Stimulated activated effector memory CD8-positive, alpha-beta T cell treated with anti-CD3 and anti-CD28 coated beads, Interleukin-12 subunit alpha, Interleukin-12 subunit beta, amount 100 ng/mL, for 72 hours (primary cell): ENCODE measurements at regions not wholly inside any gene's neighbourhood (a gene's known extent, or its start where the extent isn't known, plus 50 kb on each side); places are given as distances from the start of the nearest gene placed in this dataset.

ENCODE experiments used
- ATAC-seq: fragments of 150-1000 bp; cut with Tn5 transposase; 2 replicates; pipeline ENCODE4 v1.10.0; 2021
- DNase-seq, 2 donors: peaks; one replicate each; pipeline ENCODE4 v3.0.0; 2021 to 2022; ENCODE audit warnings: low spot score in 2 of 2
- H3K27ac Mint-ChIP-seq: one replicate; pipeline ENCODE4 v1.8.0; 2022; ENCODE audit warnings: mild to moderate bottlenecking, mixed read lengths
- H3K36me3 Mint-ChIP-seq: one replicate; pipeline ENCODE4 v1.8.0; 2022; ENCODE audit warnings: mild to moderate bottlenecking, mixed read lengths
- H3K4me1 Mint-ChIP-seq: one replicate; pipeline ENCODE4 v1.8.0; 2022; ENCODE audit warnings: mixed read lengths
- H3K4me3 Mint-ChIP-seq: one replicate; pipeline ENCODE4 v1.8.0; 2022; ENCODE audit warnings: mild to moderate bottlenecking, mixed read lengths
- H3K9me3 Mint-ChIP-seq: one replicate; pipeline ENCODE4 v1.8.0; 2022; ENCODE audit warnings: mixed read lengths

DNA sequence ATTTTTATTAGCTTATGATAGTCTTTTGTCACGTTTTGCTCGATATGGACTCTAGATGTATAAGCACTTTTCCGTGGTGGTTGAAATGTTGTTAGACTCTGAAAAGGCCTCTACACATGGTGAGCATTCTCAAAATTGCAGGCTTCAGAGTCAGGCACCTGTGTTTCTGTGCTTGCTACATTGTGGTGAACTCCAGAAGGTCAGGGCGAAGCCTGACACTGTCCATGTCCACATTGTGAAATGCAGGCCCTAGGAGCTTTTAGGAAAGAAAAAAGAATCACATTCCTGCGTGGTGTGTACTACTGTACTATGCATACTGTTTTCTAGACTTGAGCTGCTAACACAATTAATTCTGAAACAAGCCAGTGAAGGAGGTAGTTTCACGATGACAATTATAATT is 86.3 kb downstream of the HS3ST1 start:
- H3K36me3 Mint-ChIP-seq = no peaks in the 10 kb centered on the region
- no peaks in the 10 kb centered on the region for H3K9me3 Mint-ChIP-seq
- DNase-seq = no peak
- H3K27ac Mint-ChIP-seq = no peak overlapping the region
- H3K4me3 Mint-ChIP-seq = no peak overlapping the region
- ATAC-seq = no peak
- no peaks in the 10 kb centered on the region for H3K4me1 Mint-ChIP-seq

DNA sequence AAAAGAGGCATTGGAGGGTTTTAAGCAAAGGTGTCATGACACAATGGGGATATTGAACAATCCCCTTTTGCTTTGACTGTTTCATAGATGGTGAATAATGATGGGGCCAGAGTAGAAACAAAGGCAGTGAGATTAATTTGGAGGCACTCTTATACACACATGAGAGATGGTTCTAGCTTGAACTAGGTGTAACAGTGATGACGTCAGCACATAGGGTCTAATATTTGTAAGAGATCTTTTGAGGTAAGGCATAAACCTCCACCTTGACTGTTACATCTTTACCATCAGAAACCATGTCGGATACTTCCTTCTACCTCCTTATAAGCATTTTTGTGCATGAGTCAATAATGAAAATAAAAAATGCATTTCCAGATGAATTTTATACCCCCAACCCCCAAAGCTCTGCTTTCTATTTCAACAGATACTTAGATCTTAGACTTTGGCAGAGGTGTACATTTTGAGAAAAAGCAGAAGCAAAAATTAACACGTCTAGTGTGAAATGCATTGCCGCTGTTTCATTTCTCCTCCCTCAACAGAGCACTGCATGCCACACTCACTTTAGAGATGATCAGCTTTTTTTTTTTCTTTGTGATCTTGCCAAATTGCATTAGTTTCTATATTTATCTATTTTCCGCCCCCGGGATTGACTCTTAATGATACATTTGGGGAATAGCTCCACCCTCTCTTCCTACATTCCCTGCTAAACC is 87.2 kb downstream of the HS3ST1 start:
- DNase-seq = no peak
- ATAC-seq = no peak
- Mint-ChIP-seq H3K4me1 (no peaks in the 10 kb centered on the region), H3K4me3 (no peak overlapping the region), H3K36me3 (no peaks in the 10 kb centered on the region), H3K9me3 (no peaks in the 10 kb centered on the region), H3K27ac (no peak overlapping the region)

DNA sequence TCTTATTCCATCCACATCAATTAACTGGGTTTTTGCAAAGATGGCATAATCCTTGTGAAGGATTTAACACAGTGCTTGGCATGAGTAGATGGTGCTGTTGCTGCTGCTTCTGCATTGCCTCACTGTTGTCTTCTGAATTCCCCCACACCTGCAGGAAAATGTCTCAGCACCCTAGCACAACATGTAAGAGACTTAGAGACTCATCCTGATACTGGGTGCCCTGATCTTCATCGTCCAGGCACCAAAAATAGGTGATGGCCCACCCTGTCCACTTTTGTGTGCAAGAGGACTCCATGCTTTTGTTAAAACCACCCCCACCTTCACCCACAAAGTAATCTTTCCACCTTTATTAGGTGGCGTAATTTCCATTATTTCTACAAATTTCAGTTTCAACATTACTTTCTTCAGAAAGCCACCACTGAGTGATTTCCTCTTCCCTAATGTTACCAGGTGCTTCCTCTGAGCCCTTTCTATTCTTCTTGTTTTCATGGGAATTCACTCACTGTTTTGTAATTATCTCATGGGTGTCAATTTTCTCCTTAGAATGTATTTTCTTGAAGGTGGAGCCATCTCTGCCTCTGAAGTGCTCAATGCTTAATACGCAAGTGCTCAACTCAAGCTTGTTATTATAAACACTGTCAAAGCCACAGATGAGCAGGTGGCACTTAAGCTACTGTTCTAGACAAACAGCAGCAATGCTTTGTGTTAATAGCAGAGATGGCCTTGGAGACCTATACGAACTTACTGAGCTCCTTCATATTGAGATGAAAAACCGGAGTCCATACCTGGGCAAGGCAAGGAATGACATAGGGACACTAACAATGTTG is 89.5 kb downstream of the HS3ST1 start:
- H3K4me1 Mint-ChIP-seq = no peaks in the 10 kb centered on the region

DNA sequence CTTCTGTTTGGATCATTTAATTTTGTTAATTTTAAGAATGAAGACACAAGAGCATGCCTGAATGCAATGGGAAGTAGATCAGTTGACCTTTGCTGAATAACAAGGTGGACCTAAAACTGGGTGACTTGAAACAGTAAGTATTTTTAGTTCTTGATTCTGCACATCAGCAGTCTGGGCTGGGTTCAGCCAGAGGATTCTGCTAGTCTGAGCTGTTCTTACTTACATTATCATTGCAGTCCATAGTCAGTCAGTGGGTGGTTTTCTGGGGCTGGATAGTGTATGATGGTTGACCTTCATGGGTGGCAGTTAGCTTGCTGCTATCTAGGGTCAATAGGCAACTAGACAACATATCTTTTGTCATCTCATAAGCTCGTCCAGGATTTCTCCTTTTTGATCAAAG is 91.4 kb downstream of the HS3ST1 start:
- Mint-ChIP-seq H3K9me3 (no peaks in the 10 kb centered on the region), H3K36me3 (no peaks in the 10 kb centered on the region), H3K4me1 (no peaks in the 10 kb centered on the region), H3K27ac (no peak overlapping the region), H3K4me3 (no peak overlapping the region)
- no peak for ATAC-seq
- no peak for DNase-seq

More for the DNA sequence above, 89.5 kb downstream of the HS3ST1 start:
- Mint-ChIP-seq H3K36me3 (no peaks in the 10 kb centered on the region), H3K27ac (no peak overlapping the region), H3K4me3 (no peak overlapping the region), H3K9me3 (no peaks in the 10 kb centered on the region)
- ATAC-seq = no peak
- no peak for DNase-seq

DNA sequence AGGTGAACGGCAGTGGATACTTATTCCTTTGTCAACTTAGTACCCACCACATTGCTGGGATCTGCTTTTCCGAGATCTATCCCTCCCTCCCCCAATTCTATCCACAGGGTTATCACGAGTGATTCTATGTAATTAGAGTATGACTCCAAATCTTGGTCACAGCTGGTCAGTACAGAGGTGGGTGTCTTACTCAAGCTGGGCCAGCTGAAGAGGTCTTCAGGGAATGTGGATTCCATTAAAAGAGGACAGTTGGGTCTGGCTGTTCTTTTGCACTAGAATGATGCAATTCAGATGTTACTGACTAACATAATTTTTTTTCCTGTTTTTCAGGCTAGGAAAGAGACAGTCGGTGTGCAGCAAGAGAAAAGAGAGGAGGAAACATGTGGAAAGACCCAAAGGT is 92.3 kb downstream of the HS3ST1 start:
- H3K9me3 Mint-ChIP-seq = no peaks in the 10 kb centered on the region
- H3K27ac Mint-ChIP-seq = no peak overlapping the region
- H3K4me1 Mint-ChIP-seq = no peaks in the 10 kb centered on the region
- no peak for DNase-seq
- no peak for ATAC-seq
- no peaks in the 10 kb centered on the region for H3K36me3 Mint-ChIP-seq
- H3K4me3 Mint-ChIP-seq = no peak overlapping the region

DNA sequence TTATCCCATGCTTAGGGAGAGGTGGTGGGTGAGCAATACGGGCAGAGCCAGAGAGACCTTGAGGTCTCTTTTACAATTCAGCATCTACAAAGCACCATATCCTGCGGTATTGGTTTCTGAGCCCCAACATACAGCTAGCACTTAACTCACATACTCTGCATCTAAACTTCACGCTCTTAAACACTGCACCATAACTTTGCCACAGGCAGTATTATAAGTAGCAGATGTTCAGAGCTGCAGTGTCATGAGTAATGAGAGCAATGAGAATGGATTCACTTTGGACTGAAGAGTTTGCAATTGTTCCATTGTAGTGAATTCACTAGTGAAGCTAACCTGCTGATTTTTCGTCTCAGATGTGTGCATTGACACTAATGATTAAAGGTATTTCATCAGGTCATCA is 93.8 kb downstream of the HS3ST1 start:
- DNase-seq (no peak), ATAC-seq (no peak)
- Mint-ChIP-seq H3K27ac (no peak overlapping the region), H3K4me3 (no peak overlapping the region), H3K36me3 (no peaks in the 10 kb centered on the region), H3K9me3 (no peaks in the 10 kb centered on the region), H3K4me1 (no peaks in the 10 kb centered on the region)

DNA sequence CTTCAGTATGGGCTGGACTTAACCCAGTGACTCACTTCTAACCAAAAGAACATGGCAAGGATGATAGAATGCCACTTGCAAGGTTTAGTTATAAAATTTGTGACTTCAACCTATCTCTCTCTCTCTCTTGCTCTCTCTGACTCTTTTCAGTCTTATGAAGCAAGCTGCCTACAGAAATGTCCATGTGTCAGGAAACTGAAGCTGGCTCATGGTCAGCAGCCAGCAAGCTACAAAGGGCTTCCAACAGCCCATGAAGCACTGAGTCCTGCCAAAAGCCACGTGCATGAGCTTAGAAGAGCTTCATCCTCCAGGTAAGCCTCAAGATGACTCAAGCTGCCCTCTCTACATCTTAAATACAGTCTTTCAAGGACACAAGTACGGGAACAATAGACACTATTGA is 100.3 kb downstream of the HS3ST1 start:
- Mint-ChIP-seq H3K4me1 (no peaks in the 10 kb centered on the region), H3K4me3 (no peak overlapping the region), H3K27ac (no peak overlapping the region), H3K9me3 (peaks cover 4% of the 10 kb centered on the region), H3K36me3 (no peaks in the 10 kb centered on the region)
- DNase-seq (no peak), ATAC-seq (no peak)

DNA sequence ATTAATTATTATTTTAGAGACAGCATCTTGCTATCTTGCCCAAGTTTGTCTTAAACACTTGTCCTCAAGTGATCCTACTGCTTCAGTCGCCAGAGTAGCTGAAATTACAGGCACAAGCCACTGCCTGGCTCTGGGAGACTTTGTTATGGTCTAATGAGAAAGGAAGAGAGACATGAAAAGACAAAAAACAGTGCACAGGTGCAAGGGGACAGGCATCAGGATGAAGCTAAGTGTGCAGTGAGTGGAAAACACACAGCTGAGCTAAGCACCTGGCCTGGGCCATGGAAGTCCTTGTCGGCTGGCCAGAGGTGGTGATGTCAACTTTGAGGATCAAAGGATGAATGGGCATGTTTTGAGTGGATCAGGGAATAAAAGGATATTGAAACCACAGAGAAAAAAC is 102.7 kb downstream of the HS3ST1 start:
- Mint-ChIP-seq H3K9me3 (peaks cover 15% of the 10 kb centered on the region), H3K27ac (no peak overlapping the region), H3K4me3 (no peak overlapping the region), H3K4me1 (no peaks in the 10 kb centered on the region), H3K36me3 (no peaks in the 10 kb centered on the region)
- no peak for DNase-seq
- no peak for ATAC-seq

DNA sequence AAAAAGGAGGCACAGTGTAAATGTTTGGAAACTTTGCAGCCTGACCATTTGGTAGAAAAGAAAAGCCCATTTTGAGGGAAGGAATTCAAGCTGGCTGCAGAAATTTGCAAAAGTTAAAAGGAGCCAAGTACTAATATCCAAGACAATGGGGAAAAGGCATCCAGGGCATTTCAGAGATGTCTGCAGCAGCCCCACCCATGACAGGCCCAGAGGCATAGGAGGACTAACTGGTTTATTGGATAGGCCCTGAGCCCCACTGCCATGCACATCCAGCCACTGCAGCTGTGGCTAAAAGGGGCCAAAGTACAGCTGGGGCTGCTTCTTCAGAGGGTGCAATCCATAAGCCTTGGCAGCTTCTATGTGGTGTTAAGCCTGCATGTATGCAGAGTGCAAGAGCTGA is 104.9 kb downstream of the HS3ST1 start:
- no peak overlapping the region for H3K4me3 Mint-ChIP-seq
- H3K4me1 Mint-ChIP-seq = no peaks in the 10 kb centered on the region
- no peaks in the 10 kb centered on the region for H3K36me3 Mint-ChIP-seq
- H3K9me3 Mint-ChIP-seq = peaks cover 15% of the 10 kb centered on the region
- DNase-seq (no peak), ATAC-seq (no peak)
- H3K27ac Mint-ChIP-seq = no peak overlapping the region

DNA sequence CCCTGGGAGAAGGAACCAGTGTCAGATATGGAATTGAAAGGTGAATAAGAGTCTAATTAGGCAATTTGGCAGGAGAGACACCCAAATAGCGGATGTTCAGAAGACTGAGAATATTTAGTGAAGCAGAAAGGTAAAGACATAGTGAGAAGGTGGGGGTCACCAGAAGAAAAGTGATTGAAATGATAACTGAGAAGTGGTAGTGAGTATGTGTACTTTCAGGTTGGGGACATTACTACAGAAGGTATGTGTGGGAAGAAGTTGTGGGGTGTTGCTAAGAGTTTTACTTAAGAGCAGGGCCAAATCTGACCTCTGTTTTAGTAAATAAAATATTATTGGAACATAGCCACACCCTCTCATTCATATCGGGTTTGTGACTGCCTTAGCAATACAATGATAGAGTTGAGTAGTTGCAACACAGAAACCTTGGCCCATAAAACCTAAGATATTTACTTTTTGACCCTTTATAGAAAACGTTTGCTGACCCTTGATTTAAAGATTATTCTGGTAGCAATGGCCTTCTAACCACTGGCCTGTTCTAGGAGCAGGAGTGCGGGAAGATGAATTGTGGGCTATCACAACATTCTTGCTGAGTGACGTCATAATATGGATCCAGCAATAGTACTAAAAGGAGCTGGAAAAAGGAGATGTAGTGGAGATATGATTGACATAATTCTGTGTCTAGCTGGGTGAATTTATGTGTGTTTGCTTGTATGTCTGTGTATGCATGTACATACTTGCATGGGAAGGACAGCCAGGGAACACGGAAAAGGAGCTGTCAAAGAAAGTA is 115.3 kb downstream of the HS3ST1 start:
- H3K4me3 Mint-ChIP-seq = no peak overlapping the region
- ATAC-seq (no peak), DNase-seq (no peak)
- no peaks in the 10 kb centered on the region for H3K4me1 Mint-ChIP-seq
- peaks cover 2% of the 10 kb centered on the region for H3K9me3 Mint-ChIP-seq
- H3K27ac Mint-ChIP-seq = no peak overlapping the region
- H3K36me3 Mint-ChIP-seq = no peaks in the 10 kb centered on the region

DNA sequence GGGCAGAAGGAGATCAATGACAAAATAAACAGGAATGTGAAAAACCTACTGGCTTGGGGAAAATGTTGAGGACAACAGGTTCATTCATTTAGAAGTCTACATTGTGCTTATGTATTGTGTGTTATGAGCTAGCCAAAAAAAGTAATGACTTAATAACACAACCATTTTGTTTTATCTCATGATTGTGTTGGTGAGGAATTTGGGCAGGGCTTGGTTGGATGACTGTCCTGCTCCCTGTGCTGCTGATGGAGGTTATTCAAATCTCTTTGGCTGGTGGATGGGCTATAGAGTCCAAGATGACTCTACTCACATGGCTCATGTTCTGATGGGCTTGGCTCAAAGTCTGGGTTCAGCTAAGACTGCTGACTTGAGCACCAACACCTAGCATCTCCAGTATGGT is 116.3 kb downstream of the HS3ST1 start:
- DNase-seq (no peak), ATAC-seq (no peak)
- no peak overlapping the region for H3K27ac Mint-ChIP-seq
- no peaks in the 10 kb centered on the region for H3K36me3 Mint-ChIP-seq
- no peaks in the 10 kb centered on the region for H3K4me1 Mint-ChIP-seq
- H3K4me3 Mint-ChIP-seq = no peak overlapping the region
- H3K9me3 Mint-ChIP-seq = peaks cover 2% of the 10 kb centered on the region

DNA sequence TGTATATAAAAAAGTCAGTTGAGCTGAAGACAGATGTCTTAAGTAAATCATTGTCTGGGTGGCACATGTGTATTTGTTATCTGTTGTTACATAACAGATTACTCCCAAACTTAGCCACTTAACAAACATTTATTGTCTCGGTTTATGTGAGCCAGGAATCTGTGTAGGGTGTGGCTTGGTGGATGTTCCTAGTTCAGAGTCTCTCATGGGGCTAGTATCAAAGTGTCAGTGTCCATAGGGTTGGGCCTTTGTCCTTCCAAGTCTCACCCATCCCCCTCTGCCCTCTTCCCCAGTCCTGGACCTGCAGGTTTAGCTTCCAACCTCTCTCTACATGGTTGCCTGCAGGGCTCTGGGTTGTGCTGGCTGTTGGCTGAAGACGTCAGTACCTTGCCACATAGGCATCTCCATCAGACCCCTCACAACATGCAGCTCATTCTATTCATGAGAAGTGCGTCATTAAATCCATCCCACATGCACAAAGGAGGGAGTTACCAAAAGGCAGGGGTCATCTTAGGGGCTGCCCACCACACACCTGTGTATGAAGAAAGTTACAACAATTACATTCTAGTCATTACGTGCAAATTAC is 127.5 kb downstream of the HS3ST1 start:
- Mint-ChIP-seq H3K36me3 (no peaks in the 10 kb centered on the region), H3K27ac (no peak overlapping the region), H3K4me3 (no peak overlapping the region), H3K9me3 (peaks cover 4% of the 10 kb centered on the region), H3K4me1 (peaks cover 6% of the 10 kb centered on the region)
- DNase-seq (no peak), ATAC-seq (no peak)

DNA sequence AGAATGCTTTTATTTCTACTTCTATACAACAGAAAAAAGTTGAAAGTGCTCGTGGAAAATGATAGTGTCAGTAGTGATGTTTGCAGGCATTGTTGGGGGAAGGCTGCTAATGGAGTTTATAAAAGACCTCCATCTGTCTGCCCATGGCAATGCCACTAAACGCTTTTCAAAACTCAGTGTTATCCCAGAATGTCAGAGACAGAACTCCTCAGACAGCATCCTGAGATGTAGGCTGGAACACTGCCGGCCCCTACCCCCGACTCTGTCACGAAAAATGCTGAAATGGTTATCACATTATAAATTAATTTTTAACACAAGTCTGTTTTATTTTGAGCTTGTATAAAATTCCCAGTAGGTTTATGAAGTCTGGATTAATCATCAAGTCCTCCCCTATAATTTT is 128.9 kb downstream of the HS3ST1 start:
- DNase-seq (no peak), ATAC-seq (no peak)
- Mint-ChIP-seq H3K27ac (no peak overlapping the region), H3K4me1 (peaks cover 6% of the 10 kb centered on the region), H3K9me3 (peaks cover 4% of the 10 kb centered on the region), H3K4me3 (no peak overlapping the region), H3K36me3 (no peaks in the 10 kb centered on the region)

DNA sequence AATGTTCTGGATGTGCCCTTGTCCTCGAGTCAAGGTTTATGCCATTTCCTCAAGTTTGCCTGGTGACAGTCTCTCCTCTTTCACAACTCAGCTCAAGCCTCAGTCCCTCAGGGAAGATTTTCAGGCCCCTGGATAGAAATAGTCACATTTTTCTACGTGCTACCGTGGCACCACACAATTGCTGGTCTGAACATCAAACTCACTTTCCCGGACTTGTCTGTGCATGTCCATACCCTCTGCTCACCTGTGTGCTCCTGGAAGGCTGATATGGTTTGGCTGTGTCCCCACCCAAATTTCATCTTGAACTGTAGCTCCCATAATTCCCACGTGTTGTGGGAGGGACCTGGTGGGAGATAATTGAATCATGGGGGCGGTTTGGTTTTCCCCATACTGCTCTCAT is 129.7 kb downstream of the HS3ST1 start:
- Mint-ChIP-seq H3K4me3 (no peak overlapping the region), H3K36me3 (no peaks in the 10 kb centered on the region), H3K9me3 (peaks cover 4% of the 10 kb centered on the region), H3K4me1 (peaks cover 6% of the 10 kb centered on the region), H3K27ac (no peak overlapping the region)
- ATAC-seq (no peak), DNase-seq (no peak)

DNA sequence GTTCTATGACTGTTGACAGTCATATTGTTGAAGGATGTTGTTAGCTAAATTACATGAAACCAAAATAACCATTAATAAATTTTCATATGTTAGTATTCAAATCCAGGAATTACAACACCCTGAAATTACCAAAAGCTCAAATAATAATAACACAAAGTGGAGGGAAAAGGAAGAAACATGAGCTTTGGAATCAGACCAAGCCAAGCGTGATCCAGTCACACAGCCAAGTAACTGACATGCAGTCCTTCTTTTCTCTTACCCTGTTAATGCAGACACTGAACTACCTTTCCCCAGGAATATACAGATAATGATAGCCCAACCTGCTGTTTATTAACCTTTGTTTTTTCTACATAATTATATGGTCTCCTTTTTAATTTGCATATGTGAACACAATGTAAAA is 130.2 kb downstream of the HS3ST1 start:
- H3K27ac Mint-ChIP-seq = no peak overlapping the region

More for the DNA sequence above, 130.2 kb downstream of the HS3ST1 start:
- ATAC-seq (no peak), DNase-seq (no peak)
- H3K4me3 Mint-ChIP-seq = no peak overlapping the region
- H3K4me1 Mint-ChIP-seq = peaks cover 6% of the 10 kb centered on the region
- peaks cover under 1% of the 10 kb centered on the region for H3K9me3 Mint-ChIP-seq
- no peaks in the 10 kb centered on the region for H3K36me3 Mint-ChIP-seq
